H9 (cell line): ENCODE measurements at regions not wholly inside any gene's neighbourhood (a gene's known extent, or its start where the extent isn't known, plus 50 kb on each side); places are given as distances from the start of the nearest gene placed in this dataset.

Experiments used
- DNase-seq: peaks from one replicate; pipeline ENCODE4 v3.0.0-alpha.2; 2017
- H2AFZ ChIP-seq: one replicate; pipeline ENCODE4 v1.6.1; 2013; ENCODE audit warnings: mild to moderate bottlenecking, low read length, control low read depth, moderate library complexity
- H2AK5ac ChIP-seq: 2 replicates; pipeline ENCODE4 v1.6.1; 2013; ENCODE audit warnings: low read length, control low read depth, mixed read lengths; ENCODE audit not compliant: insufficient read length
- H2BK120ac ChIP-seq: one replicate; pipeline ENCODE4 v1.6.1; 2013; ENCODE audit warnings: low read depth, mild to moderate bottlenecking, low read length, control low read depth, inconsistent platforms; ENCODE audit not compliant: poor library complexity, severe bottlenecking
- H2BK12ac ChIP-seq: 2 replicates; pipeline ENCODE4 v1.6.1; 2013; ENCODE audit warnings: low read length, control low read depth, mixed read lengths, low read depth; ENCODE audit not compliant: insufficient read length
- H2BK15ac ChIP-seq: 2 replicates; pipeline ENCODE4 v1.6.1; 2013; ENCODE audit warnings: low read depth, low read length, control low read depth
- H2BK20ac ChIP-seq: one replicate; pipeline ENCODE4 v1.6.1; 2013; ENCODE audit warnings: low read depth, mild to moderate bottlenecking, low read length, control low read depth, inconsistent platforms; ENCODE audit not compliant: poor library complexity, severe bottlenecking
- H2BK5ac ChIP-seq: 2 replicates; pipeline ENCODE4 v1.6.1; 2013; ENCODE audit warnings: low read length, control low read depth, mixed read lengths; ENCODE audit not compliant: insufficient read length
- H3K14ac ChIP-seq: 2 replicates; pipeline ENCODE4 v1.6.1; 2013; ENCODE audit warnings: low read length, control low read depth; ENCODE audit not compliant: insufficient read depth
- H3K18ac ChIP-seq: 2 replicates; pipeline ENCODE4 v1.6.1; 2013; ENCODE audit warnings: low read depth, mild to moderate bottlenecking, mixed read lengths, low read length, control low read depth; ENCODE audit not compliant: insufficient read length
- H3K23ac ChIP-seq: 2 replicates; pipeline ENCODE4 v1.6.1; 2013; ENCODE audit warnings: low read length, control low read depth, mixed read lengths, low read depth; ENCODE audit not compliant: insufficient read length
- H3K23me2 ChIP-seq: 2 replicates; pipeline ENCODE4 v1.6.1; 2013; ENCODE audit warnings: low read depth, mild to moderate bottlenecking, mixed read lengths, low read length, control low read depth; ENCODE audit not compliant: insufficient read length, poor library complexity, severe bottlenecking
- H3K27ac ChIP-seq: 2 replicates; pipeline ENCODE4 v1.5.1; 2013; ENCODE audit warnings: low read length, control low read depth, mixed read lengths, low read depth; ENCODE audit not compliant: insufficient read length
- H3K27me3 ChIP-seq: 2 replicates; pipeline ENCODE4 v1.6.1; 2013; ENCODE audit warnings: low read length, control low read depth, inconsistent platforms; ENCODE audit not compliant: insufficient read depth
- H3K4ac ChIP-seq: 2 replicates; pipeline ENCODE4 v1.6.1; 2013; ENCODE audit warnings: low read depth, mild to moderate bottlenecking, control low read depth, inconsistent platforms, low read length, moderate library complexity
- H3K4me1 ChIP-seq: 2 replicates; pipeline ENCODE4 v1.6.1; 2013; ENCODE audit warnings: low read length, control low read depth, inconsistent platforms; ENCODE audit not compliant: insufficient read depth
- H3K4me2 ChIP-seq: 2 replicates; pipeline ENCODE4 v1.6.1; 2013; ENCODE audit warnings: low read length, control low read depth, mixed read lengths; ENCODE audit not compliant: insufficient read length, insufficient read depth
- H3K56ac ChIP-seq: 2 replicates; pipeline ENCODE4 v1.6.1; 2013; ENCODE audit warnings: low read depth, mild to moderate bottlenecking, mixed read lengths, low read length, control low read depth; ENCODE audit not compliant: insufficient read length
- H3K79me1 ChIP-seq: 2 replicates; pipeline ENCODE4 v1.6.1; 2013; ENCODE audit warnings: low read depth, mild to moderate bottlenecking, moderate library complexity, low read length, control low read depth, inconsistent platforms; ENCODE audit not compliant: insufficient read depth, poor library complexity, severe bottlenecking
- H3K79me2 ChIP-seq: 2 replicates; pipeline ENCODE4 v1.6.1; 2013; ENCODE audit warnings: low read length, control low read depth, inconsistent platforms; ENCODE audit not compliant: insufficient read depth
- H3K9ac ChIP-seq: 2 replicates; pipeline ENCODE4 v1.6.1; 2013; ENCODE audit warnings: low read length, control low read depth, mixed read lengths; ENCODE audit not compliant: insufficient read length; ENCODE audit errors: extremely low read depth
- H3K9me3 ChIP-seq: one replicate; pipeline ENCODE4 v1.6.1; 2013; ENCODE audit warnings: low read depth, low read length, inconsistent platforms; ENCODE audit not compliant: control insufficient read depth
- H3T11ph ChIP-seq: one replicate; pipeline ENCODE4 v1.6.1; 2013; ENCODE audit warnings: mild to moderate bottlenecking, low read length, control low read depth, inconsistent platforms
- H4K20me1 ChIP-seq: one replicate; pipeline ENCODE4 v1.6.1; 2013; ENCODE audit not compliant: control insufficient read depth, insufficient read length, insufficient read depth
- H4K5ac ChIP-seq: 2 replicates; pipeline ENCODE4 v1.6.1; 2013; ENCODE audit warnings: low read depth, mild to moderate bottlenecking, mixed read lengths, low read length, control low read depth; ENCODE audit not compliant: insufficient read length
- H4K8ac ChIP-seq: replicated peaks from 2 replicates; pipeline ENCODE4 v1.6.1; 2013; ENCODE audit warnings: low read length, control low read depth, mixed read lengths, low read depth; ENCODE audit not compliant: insufficient read length
- H4K91ac ChIP-seq: 2 replicates; pipeline ENCODE4 v1.6.1; 2013; ENCODE audit warnings: low read depth, mild to moderate bottlenecking, moderate library complexity, mixed read lengths, low read length, control low read depth; ENCODE audit not compliant: insufficient read length
- H3K27ac Mint-ChIP-seq, 3 experiments: 2 replicates in 2 of 3; 3 replicates in 1 of 3; pipeline ENCODE4 v1.8.0; 2020 to 2021; ENCODE audit warnings: mixed read lengths in 3 of 3, mild to moderate bottlenecking in 1 of 3, moderate library complexity in 1 of 3
- H3K27me3 Mint-ChIP-seq: 2 replicates; pipeline ENCODE4 v1.8.0; 2021; ENCODE audit warnings: low read depth, mild to moderate bottlenecking, moderate library complexity, mixed read lengths
- H3K36me3 Mint-ChIP-seq, 3 experiments: 2 replicates in 2 of 3; 3 replicates in 1 of 3; pipeline ENCODE4 v1.8.0; 2020 to 2021; ENCODE audit warnings: low read depth in 3 of 3, mixed read lengths in 3 of 3; ENCODE audit not compliant: insufficient read depth in 1 of 3
- H3K4me1 Mint-ChIP-seq, 2 experiments: 2 replicates each; pipeline ENCODE4 v1.8.0; 2020; ENCODE audit warnings: mixed read lengths in 2 of 2
- H3K4me3 Mint-ChIP-seq, 2 experiments: 2 replicates in 1 of 2; 3 replicates in 1 of 2; pipeline ENCODE4 v1.8.0; 2020 to 2021; ENCODE audit warnings: mild to moderate bottlenecking in 2 of 2, mixed read lengths in 2 of 2, moderate library complexity in 1 of 2
- H3K9me3 Mint-ChIP-seq, 2 experiments: 2 replicates in 1 of 2; 3 replicates in 1 of 2; pipeline ENCODE4 v1.8.0; 2020; ENCODE audit warnings: mild to moderate bottlenecking in 2 of 2, mixed read lengths in 2 of 2, moderate library complexity in 1 of 2
- CTCF ChIP-seq: fragments of 200-600 bp; sonication (generic); conservative IDR thresholded peaks from 3 replicates; pipeline ENCODE4 v1.8.0; 2021; ENCODE audit warnings: antibody characterized with exemption, mild to moderate bottlenecking
- WGBS: extraction: QIAGEN DNeasy Blood & Tissue Kit; methylation state at CpG from one replicate; pipeline ENCODE4 v1.1.7; 2013; ENCODE audit warnings: missing lambda C conversion rate, low lambda C conversion rate, mixed read lengths; ENCODE audit not compliant: insufficient read length; ENCODE audit errors: extremely low coverage; 5-methylcytosine and 5-hydroxymethylcytosine counted together

DNA sequence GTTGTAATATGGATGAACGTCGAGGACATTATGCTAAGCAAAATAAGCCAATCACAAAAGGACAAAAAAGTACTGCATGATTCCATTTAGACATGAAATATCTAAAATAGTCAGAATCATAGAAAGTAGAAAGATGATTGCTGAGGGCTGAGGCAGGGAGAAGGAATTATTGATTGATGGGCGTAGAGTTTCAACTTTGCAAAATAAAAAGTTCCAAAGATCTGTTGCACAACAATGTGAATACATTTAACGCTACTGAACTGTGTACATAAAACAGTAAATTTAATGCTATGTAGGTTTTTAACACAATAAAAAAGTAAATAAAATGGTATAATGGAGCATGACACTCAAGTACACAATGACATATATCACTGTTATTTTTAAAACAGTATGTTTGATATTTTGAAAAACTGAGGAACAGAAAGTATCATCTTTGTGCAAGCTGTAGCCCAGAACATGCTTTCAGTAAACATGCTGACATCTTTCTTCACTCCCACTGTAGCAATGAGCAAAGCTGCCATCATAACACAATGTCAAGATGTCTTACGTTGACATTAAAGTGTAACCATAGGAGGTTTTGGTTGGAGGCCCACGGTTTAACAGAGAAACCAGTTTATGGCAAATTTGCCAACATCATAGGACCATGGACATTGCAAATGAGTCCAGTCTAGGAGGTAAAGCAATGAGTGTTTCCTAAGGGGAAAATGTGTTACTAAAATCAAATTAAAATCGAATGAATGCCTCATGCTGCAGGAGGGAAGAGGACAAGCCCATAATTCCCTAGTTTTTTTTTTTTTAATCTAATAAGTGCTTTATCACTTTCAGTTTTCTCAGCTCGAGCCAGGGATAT lies 125.8 kb upstream of the SGCD start:
- H4K91ac ChIP-seq = no peak overlapping the region
- no peak overlapping the region for H3K14ac ChIP-seq
- no peak overlapping the region for H3K27ac ChIP-seq
- no peaks in the 10 kb centered on the region for H4K20me1 ChIP-seq
- H3K4ac ChIP-seq = no peak overlapping the region
- no peak overlapping the region for H3K4me2 ChIP-seq
- H2AFZ ChIP-seq = no peak overlapping the region
- no peaks in the 10 kb centered on the region for H3K79me2 ChIP-seq
- H2BK12ac ChIP-seq = no peak overlapping the region
- H3K9ac ChIP-seq = no peak overlapping the region
- DNase-seq = no peak
- no peak overlapping the region for H3T11ph ChIP-seq
- Mint-ChIP-seq H3K4me1 (peaks cover 13 to 14% of the 10 kb centered on the region in 2 experiments), H3K36me3 (no peaks in the 10 kb centered on the region), H3K27ac (no peak overlapping the region), H3K4me3 (no peak overlapping the region), H3K27me3 (no peaks in the 10 kb centered on the region), H3K9me3 (no peaks in the 10 kb centered on the region)
- no peaks in the 10 kb centered on the region for H3K23me2 ChIP-seq
- H4K8ac ChIP-seq = no peak overlapping the region
- H3K27me3 ChIP-seq = no peaks in the 10 kb centered on the region
- no peaks in the 10 kb centered on the region for H3K4me1 ChIP-seq
- no peak overlapping the region for H4K5ac ChIP-seq
- H2BK20ac ChIP-seq = no peak overlapping the region
- no peaks in the 10 kb centered on the region for H3K9me3 ChIP-seq
- no peak overlapping the region for H2AK5ac ChIP-seq
- H2BK5ac ChIP-seq = no peak overlapping the region
- no peak for TF ChIP-seq CTCF
- no peak overlapping the region for H3K18ac ChIP-seq
- WGBS = no CpG with 5 or more reads among the region's 8 CpGs
- H3K23ac ChIP-seq = no peak overlapping the region
- no peaks in the 10 kb centered on the region for H3K79me1 ChIP-seq
- H3K56ac ChIP-seq = no peak overlapping the region
- H2BK120ac ChIP-seq = no peak overlapping the region
- H2BK15ac ChIP-seq = no peak overlapping the region
